ENCODE measurements at regions not wholly inside any gene's neighbourhood (a gene's known extent, or its start where the extent isn't known, plus 50 kb on each side); places are given as distances from the start of the nearest gene placed in this dataset.
"Not testable (repeated sequence)": the region's sequence is repeated elsewhere in the genome, so short reads cannot be mapped to it uniquely, and the experiment has no call there.

GRCh38 chr5:81827500-81827899, 76.6 kb upstream of the SSBP2 start:
- no peak overlapping the region for H3K4me3 ChIP-seq
- no peak for ATAC-seq
- H3K9me3 ChIP-seq = no peaks in the 10 kb centered on the region
- no peaks in the 10 kb centered on the region for H3K27me3 ChIP-seq
- no peaks in the 10 kb centered on the region for H3K36me3 ChIP-seq
- peaks cover 0 to 9% (median 0%) of the 10 kb centered on the region in 3 donors for H3K4me1 ChIP-seq
- no peak overlapping the region for H3K27ac ChIP-seq
- 92% methylated on average over 1 of the region's 1 CpG; no CpG with 5 or more reads in 1 of the 2 donors for WGBS, 2 donors (ENCODE audit: low coverage in 1 of 2)
- TF ChIP-seq POLR2AphosphoS5 (IDR thresholded peaks at IDR 0.05) = no peak

DNA sequence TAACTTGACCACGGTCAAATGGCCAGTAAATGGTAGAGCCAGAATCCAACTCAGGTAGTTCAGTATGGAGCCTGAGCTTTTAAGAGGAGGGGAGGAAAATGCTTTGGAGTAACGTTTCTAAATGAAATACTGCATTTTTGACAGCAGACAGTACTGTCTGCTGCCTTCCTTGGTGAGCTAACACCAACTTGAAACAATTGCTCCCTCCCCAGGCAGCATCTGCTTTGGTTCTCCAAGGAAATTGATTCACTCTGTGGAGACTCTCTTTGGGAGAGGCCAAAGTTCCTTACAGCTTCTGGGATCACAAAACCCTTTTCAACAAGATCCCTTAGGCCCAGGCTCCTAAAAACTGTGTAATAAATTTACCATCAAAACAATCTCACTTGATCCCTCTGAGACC, 75.2 kb upstream of the SSBP2 start:
- TF ChIP-seq EP300 (IDR thresholded peaks at IDR 0.05) (no peak), POLR2AphosphoS5 (IDR thresholded peaks at IDR 0.05) (no peak), CTCF (IDR thresholded peaks at IDR 0.05) (no peak), POLR2A (IDR thresholded peaks at IDR 0.05) (no peak)
- Histone ChIP-seq H3K4me3 (no peak overlapping the region), H3K9me3 (no peaks in the 10 kb centered on the region), H3K4me1 (peaks cover 0 to 9% (median 0%) of the 10 kb centered on the region in 3 donors), H3K27ac (no peak overlapping the region), H3K27me3 (no peaks in the 10 kb centered on the region), H3K36me3 (no peaks in the 10 kb centered on the region)
- 46 to 100% methylated on average over 1 to 2 of the region's 2 CpGs for WGBS, 2 donors (ENCODE audit: low coverage in 1 of 2)
- no peak for ATAC-seq

DNA sequence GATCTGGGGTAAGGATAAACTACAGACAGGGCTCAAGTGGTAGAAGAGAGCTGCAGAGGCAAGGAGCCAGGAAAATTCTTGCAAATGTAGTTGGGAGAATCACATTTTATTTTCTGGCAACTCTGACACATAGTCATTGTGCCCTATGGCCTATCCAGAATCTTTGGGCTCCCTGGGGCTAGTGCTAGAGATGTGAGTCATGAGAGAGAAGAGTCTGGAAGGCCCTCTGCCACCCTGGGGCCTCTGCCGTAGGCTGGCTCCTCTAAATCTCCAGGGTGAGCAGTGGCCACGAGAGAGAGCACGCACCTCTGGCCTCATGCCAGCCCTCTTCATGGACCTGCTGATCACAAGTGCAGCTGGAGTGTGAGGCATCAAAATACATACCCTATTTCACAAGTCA, 74.3 kb upstream of the SSBP2 start:
- H3K9me3 ChIP-seq = no peaks in the 10 kb centered on the region
- TF ChIP-seq CTCF (IDR thresholded peaks at IDR 0.05) (no peak), POLR2A (IDR thresholded peaks at IDR 0.05) (no peak), EP300 (IDR thresholded peaks at IDR 0.05) (no peak), POLR2AphosphoS5 (IDR thresholded peaks at IDR 0.05) (no peak)
- H3K36me3 ChIP-seq = no peaks in the 10 kb centered on the region
- H3K27ac ChIP-seq = peak overlapping the region in 3 of 4 donors; percentile 29 to 46 (median 31)
- H3K4me3 ChIP-seq = no peak overlapping the region
- peak; percentile 62 for ATAC-seq
- WGBS, 2 donors (ENCODE audit: low coverage in 1 of 2) = 0% methylated on average over 3 of the region's 3 CpGs; no CpG with 5 or more reads in 1 of the 2 donors
- H3K27me3 ChIP-seq = no peaks in the 10 kb centered on the region
- H3K4me1 ChIP-seq = peaks cover 0 to 9% (median 0%) of the 10 kb centered on the region in 3 donors

GRCh38 chr5:81823736-81824135, 72.8 kb upstream of the SSBP2 start:
- not testable (repeated sequence) for H3K36me3 ChIP-seq, H3K27me3 ChIP-seq, ATAC-seq, H3K9me3 ChIP-seq, H3K4me3 ChIP-seq, H3K27ac ChIP-seq, H3K4me1 ChIP-seq
- no CpG with 5 or more reads among the region's 24 CpGs for WGBS, 2 donors (ENCODE audit: low coverage in 1 of 2)

DNA sequence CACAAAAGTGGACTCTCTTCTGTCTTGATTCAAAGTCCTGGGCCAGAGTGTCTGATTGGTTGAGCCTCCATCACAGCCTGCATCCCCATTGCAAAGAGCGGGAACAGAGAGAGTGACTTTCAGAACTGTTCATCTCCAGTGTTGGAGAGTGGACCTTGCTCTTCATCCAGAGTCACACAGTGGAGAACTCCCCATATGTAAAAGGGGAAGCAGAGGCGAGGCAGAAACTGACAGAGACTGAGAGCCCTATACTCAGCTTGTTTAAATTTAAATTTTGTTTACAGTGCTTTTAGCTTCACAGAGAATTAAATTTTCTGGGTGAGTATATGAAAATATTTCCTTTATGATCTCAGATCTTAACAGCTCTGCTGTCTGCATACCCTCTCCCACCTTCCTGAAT, 70.0 kb upstream of the SSBP2 start:
- Histone ChIP-seq H3K4me3 (no peak overlapping the region), H3K27me3 (no peaks in the 10 kb centered on the region), H3K9me3 (no peaks in the 10 kb centered on the region), H3K36me3 (no peaks in the 10 kb centered on the region), H3K4me1 (peaks cover 0 to 9% (median 0%) of the 10 kb centered on the region in 3 donors), H3K27ac (no peak overlapping the region)
- TF ChIP-seq POLR2AphosphoS5 (IDR thresholded peaks at IDR 0.05) (no peak), CTCF (IDR thresholded peaks at IDR 0.05) (no peak), EP300 (IDR thresholded peaks at IDR 0.05) (no peak)
- 86 to 93% methylated on average over 2 of the region's 2 CpGs for WGBS, 2 donors (ENCODE audit: low coverage in 1 of 2)
- ATAC-seq = no peak

DNA sequence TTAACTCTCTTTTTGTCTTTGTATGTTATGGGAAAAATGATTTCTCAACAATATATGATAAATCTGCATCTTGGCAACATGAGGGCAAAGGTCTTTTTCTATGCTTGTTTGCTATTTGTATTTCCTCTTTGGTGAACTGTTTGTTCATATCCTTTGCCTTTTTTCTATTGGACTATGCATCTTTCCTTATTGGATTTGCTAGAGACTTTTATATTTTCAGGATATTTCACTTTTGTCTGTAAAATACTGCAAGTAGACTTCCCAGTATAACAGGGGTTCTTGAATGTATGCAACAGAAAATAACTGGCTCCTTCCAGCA, 69.4 kb upstream of the SSBP2 start:
- H3K27ac ChIP-seq = no peak overlapping the region
- no peak for ATAC-seq
- H3K36me3 ChIP-seq = no peaks in the 10 kb centered on the region
- no peaks in the 10 kb centered on the region for H3K9me3 ChIP-seq
- no peaks in the 10 kb centered on the region for H3K27me3 ChIP-seq
- TF ChIP-seq EP300 (IDR thresholded peaks at IDR 0.05) (no peak), CTCF (IDR thresholded peaks at IDR 0.05) (no peak), POLR2AphosphoS5 (IDR thresholded peaks at IDR 0.05) (no peak), POLR2A (IDR thresholded peaks at IDR 0.05) (no peak)
- H3K4me3 ChIP-seq = no peak overlapping the region
- H3K4me1 ChIP-seq = peaks cover 0 to 5% (median 0%) of the 10 kb centered on the region in 3 donors
